HG02938 (cell line): ENCODE measurements at regions not wholly inside any gene's neighbourhood (a gene's known extent, or its start where the extent isn't known, plus 50 kb on each side); places are given as distances from the start of the nearest gene placed in this dataset.

Experiments
- ATAC-seq: cut with Tn5 transposase; IDR thresholded peaks from one replicate; pipeline ENCODE4 v1.9.1; 2021; ENCODE audit warnings: mild to moderate bottlenecking, moderate library complexity; ENCODE audit not compliant: unreplicated experiment

- peak; percentile 63 for ATAC-seq
These were observed 654.8 kb upstream of the TBX3 start for GRCh38 chr12:115338566-115339294.

DNA sequence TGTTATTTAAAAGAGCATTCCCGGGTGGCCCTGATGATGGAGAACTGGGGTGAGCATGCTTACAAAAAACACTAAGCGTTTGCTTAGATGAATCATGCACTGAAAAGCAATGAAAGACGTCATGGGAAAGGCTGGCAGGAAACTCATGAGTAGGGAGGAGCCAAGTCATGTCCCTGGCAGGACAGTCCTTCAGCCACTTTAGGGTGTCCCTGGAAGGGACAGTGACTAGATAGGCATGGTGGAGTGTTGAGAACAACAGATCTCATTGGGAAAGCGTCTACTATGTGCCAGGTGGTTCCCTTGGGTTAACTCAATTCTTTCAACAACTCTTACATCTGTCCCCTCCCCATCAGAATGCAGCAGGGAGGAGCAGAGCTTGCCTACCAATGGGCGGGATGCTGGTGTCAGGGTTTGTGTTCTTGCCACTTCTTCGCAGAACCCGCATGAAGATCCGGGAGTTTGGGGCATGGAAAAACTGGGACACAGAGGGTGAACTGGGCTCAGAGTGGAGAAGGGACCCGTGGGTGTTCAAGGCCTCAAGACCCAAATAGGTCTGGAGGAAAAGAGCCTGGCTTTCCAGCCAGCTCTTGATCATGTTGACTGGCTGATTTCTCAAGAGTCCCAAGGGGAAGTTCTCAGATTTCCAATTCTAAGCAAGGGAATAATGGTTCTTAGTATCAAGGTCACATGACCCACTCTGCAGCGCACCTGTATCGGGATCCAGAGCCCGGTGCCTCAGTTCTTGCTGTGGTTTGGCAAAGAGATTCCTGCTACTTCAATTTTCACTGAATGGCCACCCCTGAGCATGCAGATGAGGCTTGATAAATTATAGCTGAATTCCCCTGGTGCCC is 653.9 kb upstream of the TBX3 start:
- ATAC-seq, result no peak

DNA sequence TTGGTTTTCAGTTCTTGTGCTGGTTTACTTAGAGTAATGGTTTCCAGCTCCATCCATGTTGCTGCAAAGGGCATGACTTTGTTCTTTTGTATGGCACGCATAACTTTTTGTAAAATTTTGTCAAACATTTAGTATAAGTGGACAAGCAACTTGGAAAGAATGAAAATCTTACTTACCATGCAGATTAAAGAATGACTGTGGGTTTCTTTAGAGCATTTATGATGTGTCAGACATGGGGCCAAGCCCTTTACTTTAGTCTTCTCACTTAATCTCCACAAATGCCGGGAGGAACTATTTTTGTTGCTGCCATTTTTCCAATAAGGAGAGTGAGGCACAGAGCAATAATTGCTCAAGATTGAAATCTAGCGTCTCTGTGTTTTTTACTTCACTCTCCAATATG is 652.5 kb upstream of the TBX3 start:
- ATAC-seq, result no peak

GRCh38 chr12:115335594-115335993 is 651.6 kb upstream of the TBX3 start:
- ATAC-seq, result no peak

GRCh38 chr12:115335048-115335447 is 651.1 kb upstream of the TBX3 start:
- ATAC-seq, result no peak

- no peak for ATAC-seq
These were observed 649.0 kb upstream of the TBX3 start for GRCh38 chr12:115332945-115333344.

DNA sequence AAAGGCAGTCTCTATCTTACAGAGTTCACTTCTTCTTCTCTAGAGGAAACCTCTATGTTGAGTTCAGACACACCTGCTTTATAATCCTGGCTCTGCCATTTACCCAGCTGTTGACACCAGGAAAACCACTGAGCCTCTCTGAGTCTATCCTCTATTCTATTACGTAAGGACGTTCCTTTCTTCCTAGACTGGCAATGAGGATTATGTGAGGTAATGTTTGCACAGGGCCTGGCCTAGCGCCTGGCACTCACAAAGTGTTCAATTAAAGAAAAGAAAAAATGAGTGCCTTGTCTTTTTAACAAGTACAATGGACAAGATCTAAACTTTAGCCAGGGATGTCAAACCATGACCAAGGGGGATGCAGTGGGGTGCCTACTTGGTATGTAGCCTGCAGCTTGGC is 641.9 kb upstream of the TBX3 start:
- no peak for ATAC-seq

GRCh38 chr12:115324949-115325593 is 641.1 kb upstream of the TBX3 start:
- no peak for ATAC-seq

GRCh38 chr12:115323223-115323905 is 639.4 kb upstream of the TBX3 start:
- ATAC-seq, result no peak

DNA sequence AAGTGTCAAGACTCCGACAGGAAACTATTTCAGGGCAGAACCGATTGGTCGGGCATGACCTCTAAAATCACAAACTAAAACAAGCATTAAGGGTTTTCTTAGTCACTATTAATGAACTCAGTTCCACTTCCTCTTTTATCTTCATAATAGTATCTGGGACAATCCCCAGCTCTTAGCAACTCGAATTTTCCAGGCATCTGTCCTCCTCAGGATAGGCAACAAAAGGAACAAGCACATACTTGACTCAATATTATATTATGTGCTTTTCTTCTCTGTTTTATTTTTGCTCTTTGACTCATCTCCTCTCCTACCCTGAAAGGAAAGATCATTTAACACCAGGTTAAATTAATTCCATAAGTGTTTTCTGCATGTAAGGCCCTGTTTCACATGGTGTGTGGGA is 638.3 kb upstream of the TBX3 start:
- ATAC-seq, result peak; percentile 90

GRCh38 chr12:115320967-115321366 is 637.0 kb upstream of the TBX3 start:
- ATAC-seq, result no peak

GRCh38 chr12:115320451-115320850 is 636.5 kb upstream of the TBX3 start:
- no peak for ATAC-seq

GRCh38 chr12:115319446-115320040 is 635.6 kb upstream of the TBX3 start:
- ATAC-seq, result no peak

- no peak for ATAC-seq
These were observed 630.0 kb upstream of the TBX3 start for GRCh38 chr12:115313929-115314328.

DNA sequence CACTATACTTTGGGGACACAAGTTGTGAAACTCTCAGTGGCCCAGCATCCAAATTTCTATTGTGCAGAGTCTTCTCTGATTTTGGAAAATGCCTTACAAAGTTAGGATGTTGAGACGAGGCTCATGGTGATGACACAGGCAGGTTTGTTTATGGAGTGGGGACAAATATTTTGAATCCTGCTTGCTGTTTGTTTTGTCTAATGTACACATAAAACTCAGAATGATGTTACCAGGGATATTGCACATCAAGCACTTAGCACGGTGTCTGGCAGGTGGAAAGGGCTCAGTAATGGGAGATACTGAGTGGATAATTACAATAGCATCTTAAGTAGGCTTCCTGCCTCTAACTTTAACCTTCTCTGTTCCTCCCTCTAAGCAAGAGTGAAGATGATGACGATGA is 628.9 kb upstream of the TBX3 start:
- ATAC-seq, result no peak

DNA sequence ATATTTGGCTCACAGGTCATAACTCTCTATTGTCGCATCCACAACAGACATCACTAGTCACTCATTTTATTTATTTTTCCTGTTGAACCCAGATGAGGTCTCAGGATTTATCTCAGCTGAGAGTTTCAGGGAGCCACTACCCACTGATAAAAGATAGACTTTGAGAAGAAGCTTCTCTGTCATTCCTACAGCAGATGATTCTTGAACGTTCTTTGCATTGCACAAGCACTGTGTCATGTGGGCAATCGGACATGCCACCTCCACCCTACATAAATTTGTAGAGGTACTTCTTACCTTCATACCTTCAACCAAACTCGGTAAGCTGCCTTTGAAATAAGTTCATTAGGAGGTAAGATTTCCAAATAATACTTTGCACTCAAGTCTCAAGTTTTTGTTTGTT is 627.9 kb upstream of the TBX3 start:
- ATAC-seq, result no peak

- ATAC-seq, result no peak
These were observed 624.9 kb upstream of the TBX3 start for GRCh38 chr12:115308918-115309317.

DNA sequence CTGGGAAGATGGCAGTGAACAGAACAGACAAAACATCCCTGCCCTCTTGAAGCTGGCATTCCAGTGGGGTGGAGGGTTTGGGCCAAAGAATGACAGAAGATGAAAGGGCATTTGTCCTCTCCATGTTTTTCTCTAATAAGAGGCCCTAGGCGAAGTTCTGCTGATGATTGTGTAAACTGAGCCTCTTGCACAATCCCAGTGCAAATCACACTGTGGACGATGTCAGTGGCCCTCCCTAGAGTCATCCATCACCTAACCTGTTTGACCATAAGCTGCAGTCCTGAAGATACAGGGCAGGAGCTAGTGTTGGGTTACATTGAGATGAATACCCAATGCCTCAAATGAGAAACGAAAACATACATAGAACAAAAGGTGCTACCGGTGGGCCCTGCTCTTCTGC is 622.4 kb upstream of the TBX3 start:
- ATAC-seq, result no peak

DNA sequence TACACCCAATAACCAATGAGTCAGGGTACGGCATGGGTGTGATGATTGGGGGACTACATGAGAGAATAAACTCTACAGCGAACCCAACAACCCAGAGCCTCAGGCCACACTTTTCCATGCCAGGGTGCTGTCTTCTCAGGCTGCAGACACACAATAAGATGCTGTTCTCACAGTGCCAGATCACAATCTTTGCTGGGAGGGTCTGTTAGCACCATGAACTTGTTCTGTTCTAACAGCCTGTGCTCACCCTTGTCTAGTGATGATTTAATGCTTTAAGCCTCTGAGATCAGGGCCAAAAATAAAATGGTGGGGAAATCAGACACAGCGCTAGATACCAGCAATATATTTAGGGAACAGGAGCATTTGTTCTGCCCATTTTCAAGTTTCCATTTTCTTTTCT is 621.9 kb upstream of the TBX3 start:
- ATAC-seq, result no peak

- no peak for ATAC-seq
These were observed 621.3 kb upstream of the TBX3 start for GRCh38 chr12:115305275-115305674.
